ENCODE measurements at regions not wholly inside any gene's neighbourhood (a gene's known extent, or its start where the extent isn't known, plus 50 kb on each side); places are given as distances from the start of the nearest gene placed in this dataset.
"Not testable (repeated sequence)": the region's sequence is repeated elsewhere in the genome, so short reads cannot be mapped to it uniquely, and the experiment has no call there.

DNA sequence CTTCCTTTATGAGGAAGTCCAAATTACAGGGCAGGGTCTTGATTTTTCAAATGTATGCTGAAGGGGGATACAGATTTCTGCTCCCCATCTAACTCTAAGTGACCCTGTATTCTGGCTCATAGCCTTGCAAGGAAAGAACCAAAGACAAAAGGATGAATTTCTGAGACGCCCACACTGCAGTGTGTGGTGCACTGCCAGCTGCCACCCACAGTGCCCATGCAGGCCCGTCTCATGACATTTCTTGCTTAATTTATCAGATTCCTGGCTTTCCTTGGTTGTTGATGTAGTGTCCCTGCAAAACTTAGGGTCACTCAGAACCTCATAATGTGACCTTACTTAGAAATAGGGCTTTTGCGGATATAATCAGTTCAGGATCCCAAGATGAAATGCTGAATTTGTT lies 68.0 kb downstream of the CBLN4 start:
- no peak for DNase-seq (ENCODE audit: low spot score)

DNA sequence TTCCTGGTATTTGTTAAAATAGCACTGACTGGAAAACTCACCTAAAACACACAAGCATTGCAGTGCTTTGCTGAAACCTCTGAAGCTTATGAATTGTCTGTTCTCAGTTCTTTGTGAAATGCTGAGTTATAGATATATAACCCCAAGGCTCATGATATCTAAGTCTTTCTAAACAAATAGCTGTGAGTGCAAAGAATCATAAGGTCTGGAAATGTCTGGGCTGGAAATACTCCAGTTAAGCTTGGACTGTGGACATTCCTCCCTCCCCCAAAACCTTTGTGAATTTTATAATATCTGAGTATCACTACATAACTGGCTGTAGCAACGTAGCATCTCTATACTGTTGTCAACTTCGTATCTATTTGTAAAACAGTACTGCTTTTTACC lies 69.1 kb downstream of the CBLN4 start:
- no peak for DNase-seq (ENCODE audit: low spot score)

DNA sequence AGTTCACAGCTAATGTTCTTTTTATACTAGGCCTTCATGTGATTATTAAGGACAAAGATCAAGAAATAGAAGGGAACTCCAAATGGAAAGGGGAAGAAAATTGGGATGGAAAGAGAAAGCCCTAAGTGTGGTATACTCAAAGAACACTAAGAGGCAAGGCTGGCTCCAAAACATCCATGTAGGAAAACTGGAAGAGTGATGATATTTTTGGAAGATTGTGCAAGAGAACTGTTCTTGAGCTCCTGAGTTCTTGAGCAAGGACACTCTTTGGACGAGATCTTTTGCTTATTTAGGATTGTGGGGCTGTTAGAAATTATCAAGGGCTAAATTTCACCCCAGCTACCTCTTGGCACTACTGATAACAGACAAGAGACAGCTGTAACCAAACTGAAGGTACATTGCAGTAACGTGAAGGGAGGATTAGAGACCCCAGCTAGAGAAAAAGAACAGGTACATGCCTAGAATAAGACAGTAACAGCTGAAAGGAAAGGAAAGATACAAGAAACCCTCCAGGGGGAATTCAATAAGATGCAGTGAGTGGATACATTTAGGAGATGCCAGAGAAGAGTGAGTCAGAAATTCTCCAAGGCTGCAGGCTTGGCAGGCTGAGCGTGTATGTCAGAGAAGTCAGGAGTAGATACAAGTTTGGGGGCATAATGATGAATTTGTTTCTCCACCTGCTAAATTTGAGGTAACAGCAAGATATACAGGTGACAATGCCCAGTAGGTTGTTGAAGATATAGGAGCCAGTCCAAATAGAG lies 69.7 kb downstream of the CBLN4 start:
- DNase-seq (ENCODE audit: low spot score) = no peak

DNA sequence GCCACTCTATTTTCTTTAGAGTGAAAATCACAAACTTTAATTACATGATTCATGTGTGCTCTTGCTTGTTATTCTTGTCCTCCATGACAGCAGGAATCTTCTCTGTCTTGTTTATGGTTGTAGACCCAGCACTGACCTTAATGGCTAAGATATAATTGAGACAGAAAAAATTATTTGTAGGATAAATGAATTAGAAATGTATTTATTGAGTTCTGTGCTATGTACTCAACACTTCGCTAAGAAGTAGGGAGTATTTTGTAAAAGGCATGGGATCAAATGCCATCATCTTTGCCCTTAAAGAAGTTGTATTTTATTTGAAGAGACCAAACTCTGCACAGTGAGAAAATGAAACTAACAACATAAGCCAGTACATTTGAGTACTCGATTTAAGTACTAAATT lies 71.2 kb downstream of the CBLN4 start:
- DNase-seq (ENCODE audit: low spot score) = no peak

DNA sequence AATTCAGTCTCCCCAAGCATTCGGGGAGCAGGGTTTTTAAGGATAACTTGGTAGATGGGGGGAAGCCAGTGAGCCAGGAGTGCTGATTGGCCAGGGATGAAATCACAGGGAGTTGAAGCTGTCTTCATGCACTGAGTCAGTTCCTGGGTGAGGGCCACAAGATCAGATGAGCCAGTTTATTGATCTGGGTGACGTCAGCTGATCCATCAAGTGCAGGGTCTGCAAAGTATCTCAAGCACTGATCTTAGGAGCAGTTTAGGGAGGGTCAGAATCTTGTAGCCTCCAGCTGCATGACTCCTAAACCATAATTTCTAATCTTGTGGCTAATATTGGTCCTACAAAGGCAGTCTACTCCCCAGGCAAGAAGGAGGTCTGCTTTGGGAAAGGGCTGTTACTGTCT lies 74.4 kb downstream of the CBLN4 start:
- not testable (repeated sequence) for DNase-seq (ENCODE audit: low spot score)

DNA sequence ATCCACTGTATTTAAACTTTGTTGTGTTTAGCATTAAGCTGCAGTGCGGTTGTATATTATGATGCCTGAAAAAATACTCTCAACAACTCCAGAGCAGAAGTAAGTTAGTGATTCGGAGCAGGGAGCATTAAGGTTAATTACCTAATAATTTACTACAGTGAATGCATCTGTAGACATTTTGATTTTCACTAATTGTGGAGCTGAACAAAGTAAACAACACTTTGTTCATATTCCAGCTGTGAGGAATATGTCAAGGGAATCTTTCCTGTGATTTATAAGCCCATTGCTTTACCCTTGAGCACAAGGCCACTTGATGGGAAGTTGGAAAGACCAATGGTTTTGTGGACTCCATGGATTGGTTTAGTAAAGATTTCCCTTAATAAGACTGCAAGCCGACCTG lies 77.1 kb downstream of the CBLN4 start:
- DNase-seq (ENCODE audit: low spot score) = no peak

DNA sequence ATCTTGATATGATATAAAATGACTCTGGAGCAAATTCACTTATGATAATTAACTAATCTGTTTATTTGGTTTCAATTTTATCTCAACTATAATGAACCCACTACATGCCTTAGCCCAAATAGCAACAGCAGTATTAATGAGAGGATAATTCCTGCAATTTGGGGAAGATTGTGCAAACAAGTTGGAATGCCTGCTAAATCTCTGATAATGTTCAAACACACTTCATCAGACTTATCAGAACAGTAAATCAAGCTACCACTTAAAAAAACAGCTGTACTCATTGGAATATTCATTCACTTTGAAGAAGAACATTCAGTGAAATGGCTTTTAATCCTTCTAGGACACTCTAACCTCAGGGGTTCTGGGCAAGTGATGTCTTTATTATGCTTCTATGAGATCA lies 85.4 kb downstream of the CBLN4 start:
- no peak for DNase-seq (ENCODE audit: low spot score)

DNA sequence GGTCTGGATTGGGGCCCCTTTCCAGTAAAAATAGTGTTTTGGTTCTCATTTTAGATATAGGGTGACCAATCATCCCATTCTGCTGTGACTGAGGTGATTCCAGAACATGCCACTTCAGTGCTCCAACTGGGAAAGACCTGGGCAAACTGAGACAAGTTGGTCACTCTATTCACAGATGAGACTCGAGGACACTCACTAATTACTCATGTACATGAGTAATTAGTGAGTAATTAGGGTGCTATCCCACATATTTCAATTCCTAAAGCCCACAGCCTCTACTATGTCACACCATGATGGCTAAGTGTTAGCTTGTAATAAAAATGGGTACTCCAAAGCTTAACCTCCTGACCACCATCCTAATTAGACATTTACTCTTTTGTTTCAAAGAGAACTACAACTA lies 86.0 kb downstream of the CBLN4 start:
- no peak for DNase-seq (ENCODE audit: low spot score)

DNA sequence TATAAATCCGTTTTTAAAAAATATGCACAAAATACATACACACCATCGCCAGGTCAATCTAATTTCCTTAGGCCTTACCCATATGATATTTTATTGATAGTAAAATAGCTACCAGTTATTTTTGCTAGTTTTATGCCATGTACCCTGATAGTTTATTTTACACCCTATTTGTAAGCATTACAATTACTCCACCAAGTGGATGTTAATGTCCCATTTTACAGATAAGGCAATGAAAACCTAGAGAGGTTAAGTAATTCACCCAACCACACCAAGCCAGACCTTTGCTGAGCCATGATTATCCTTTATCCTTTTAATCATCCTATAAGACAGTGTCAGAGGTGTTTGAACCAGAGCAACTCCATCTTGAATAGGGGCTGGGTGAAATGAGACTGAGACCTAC lies 86.8 kb downstream of the CBLN4 start:
- DNase-seq (ENCODE audit: low spot score) = no peak

DNA sequence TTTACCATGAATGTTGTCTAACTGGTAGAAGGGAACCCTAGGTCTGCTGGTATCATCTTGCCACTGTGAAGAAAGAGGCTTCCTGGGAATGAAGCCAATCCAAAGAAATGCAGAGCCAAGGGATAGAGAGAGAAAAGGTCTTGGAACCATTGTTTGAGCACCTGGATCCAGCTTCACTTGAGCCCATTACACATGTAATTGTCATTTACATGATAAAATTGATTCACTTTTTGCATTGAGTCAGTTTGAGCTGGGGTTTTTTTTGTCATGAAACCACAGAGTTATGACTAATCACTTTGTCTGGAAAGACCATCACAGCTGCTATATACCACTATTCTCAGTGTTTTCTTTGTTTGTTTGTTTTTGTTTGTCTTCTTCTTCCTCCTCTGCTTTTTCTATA lies 112.3 kb downstream of the CBLN4 start:
- DNase-seq (ENCODE audit: low spot score) = no peak

DNA sequence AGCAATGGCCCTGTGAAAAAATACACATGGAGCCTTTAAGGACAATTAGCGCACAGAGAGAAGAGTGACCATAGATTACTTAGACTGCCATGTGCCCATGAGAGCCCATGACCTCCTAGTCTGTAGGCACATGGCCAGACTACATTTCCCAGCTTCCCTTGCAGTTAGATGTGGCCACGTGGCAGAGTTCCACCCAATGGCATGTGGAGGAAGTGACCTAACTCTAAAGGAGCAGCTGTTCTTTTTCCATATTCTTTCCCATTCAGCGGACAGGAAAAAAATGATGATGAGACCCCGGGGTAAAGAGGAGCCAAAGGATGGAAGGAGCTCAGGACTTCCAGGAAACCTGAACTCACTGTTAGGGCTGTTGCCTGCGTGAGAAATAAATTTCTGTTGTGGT lies 116.6 kb downstream of the CBLN4 start:
- DNase-seq (ENCODE audit: low spot score) = no peak

DNA sequence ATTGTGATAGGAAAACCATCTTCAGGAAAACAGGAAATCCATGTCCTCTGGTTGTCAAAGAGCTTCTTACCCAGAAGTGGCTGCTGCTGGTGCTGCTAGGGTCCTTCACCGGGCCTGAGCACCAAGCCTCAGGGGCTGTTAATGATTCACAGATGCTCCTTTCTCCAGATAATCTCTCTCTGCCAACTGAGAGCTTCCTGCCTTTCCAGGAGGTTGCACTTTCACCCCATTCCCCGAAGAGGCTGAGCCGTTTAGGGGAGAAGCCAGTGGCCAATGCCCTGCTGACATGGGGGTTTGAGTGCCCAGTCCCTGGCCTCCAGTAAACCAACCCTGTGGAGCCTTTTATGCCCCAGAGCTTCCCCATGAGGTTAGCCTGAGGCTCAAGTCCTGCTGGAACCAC lies 122.4 kb downstream of the CBLN4 start:
- DNase-seq (ENCODE audit: low spot score) = no peak

DNA sequence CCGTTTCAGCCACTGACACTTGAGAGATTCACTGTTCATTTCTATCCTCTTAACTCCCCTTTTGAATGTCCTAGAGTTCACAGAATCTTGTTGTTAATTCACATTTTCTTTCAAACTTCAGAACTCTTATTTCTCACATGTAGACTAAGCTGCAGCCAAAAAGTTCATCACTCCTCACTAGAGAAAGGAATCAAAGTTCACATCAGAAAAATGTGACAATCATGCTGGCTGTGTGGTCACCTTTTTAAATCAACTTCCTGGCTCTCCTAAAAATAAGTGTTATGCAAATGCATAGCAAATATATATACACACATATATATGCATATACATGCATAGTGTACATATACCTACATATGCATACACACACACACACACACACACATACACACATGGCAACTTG lies 123.0 kb downstream of the CBLN4 start:
- DNase-seq (ENCODE audit: low spot score) = no peak

DNA sequence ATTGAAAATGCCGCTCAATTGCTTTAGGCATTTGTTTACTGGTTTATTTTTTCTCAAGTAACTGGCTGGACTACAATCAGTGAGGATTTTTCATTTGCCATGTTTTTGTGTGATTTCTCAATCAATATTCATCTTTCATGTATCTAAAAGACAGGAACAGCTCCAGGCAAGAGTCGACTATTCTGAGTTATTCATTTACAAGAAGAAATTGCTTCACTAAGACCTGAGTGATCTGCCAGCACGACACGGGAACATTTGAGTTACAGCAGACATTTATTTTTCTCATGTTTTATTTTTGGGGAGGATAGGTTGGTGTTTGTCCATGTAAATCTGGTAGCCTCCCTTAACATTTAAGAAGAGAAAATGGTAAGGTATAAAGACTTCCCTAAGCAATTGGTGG lies 124.1 kb downstream of the CBLN4 start:
- DNase-seq (ENCODE audit: low spot score) = no peak

DNA sequence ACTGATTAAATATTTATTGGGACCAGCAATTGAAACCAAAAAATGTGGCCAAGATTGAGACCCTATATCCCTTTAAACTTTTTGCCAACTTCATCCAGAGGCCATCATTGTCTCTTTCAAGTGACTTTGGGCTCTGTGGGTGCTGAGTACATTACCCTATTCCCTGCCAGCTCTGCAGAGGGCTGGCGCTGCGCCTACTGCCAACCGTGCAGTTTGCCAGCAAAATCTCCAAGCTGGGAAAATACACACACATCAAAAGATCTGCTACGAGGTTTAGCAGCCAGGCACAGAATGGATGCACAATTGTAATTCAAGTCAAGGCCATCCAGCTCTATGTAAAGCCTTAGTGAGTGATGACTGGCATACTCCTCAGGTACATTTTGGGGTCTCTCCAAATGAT lies 125.0 kb downstream of the CBLN4 start:
- DNase-seq (ENCODE audit: low spot score) = no peak

DNA sequence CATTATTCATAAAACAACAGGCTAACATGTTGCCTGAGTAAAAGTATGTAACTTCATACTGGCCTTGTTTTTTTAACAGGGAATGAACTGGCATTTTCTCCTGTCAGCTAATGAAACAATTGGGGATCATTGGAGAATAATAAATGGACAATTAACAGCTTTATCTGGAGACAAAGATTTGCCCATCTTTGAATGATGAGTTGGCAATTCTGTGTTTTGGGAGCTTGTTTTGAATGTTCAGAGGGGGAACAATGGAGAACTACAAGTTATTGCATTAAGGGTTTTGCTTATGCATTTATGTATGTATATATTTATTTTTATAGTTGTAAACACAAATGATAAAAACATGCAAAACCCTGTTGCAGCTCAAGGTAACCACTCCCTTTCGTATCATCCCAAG lies 150.3 kb downstream of the CBLN4 start:
- no peak for DNase-seq (ENCODE audit: low spot score)

DNA sequence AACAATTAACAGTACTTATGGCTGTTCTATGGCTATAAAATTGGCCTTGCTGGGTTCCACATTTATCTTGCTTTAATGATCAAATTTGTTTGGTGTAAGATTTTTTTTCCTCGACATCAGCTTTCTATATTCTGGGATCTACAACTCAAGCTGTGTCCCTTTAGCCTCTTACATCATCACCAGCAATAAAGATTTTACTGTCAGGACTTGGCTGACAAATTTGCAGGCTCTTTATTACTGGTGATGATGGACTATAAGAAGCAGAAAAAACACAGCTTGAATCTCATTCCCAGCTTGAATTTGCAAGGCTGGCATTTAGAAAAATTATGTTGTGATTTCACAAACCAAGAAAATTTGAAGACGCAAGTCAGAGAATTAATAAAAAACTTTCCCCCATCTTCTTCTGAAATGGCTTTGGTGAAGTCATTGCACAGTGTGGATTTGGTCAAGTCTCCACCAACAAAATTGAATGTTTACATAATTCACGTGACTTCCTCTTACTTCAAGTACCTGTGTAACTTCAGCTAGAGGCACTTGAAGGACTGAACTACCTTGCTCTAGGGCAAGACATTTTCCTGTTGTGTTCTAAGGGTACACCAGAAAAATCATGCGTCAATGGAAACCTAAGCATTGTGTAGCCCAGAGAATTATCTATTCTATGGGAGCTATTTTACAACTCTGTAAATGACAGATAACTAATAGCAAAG lies 175.0 kb downstream of the CBLN4 start:
- no peak for DNase-seq (ENCODE audit: low spot score)

DNA sequence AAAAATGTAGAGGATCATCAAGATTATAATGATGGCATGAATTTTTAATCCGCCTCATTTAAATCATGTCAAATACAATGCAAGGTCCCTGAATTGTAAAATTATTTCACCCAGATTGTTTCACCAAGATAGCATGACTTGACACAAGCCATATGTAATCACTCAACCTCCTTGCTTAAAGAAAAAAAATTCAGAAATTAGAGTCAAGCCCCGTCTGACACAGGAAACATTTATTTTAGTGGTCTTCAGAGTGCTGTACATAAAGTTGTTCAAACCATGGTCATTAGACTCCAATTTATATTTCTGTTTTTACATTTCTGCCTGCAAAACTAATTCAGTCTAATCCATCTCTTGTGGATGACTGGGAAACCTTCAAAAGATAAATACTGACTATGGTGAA lies 200.2 kb downstream of the CBLN4 start:
- no peak for DNase-seq (ENCODE audit: low spot score)

DNA sequence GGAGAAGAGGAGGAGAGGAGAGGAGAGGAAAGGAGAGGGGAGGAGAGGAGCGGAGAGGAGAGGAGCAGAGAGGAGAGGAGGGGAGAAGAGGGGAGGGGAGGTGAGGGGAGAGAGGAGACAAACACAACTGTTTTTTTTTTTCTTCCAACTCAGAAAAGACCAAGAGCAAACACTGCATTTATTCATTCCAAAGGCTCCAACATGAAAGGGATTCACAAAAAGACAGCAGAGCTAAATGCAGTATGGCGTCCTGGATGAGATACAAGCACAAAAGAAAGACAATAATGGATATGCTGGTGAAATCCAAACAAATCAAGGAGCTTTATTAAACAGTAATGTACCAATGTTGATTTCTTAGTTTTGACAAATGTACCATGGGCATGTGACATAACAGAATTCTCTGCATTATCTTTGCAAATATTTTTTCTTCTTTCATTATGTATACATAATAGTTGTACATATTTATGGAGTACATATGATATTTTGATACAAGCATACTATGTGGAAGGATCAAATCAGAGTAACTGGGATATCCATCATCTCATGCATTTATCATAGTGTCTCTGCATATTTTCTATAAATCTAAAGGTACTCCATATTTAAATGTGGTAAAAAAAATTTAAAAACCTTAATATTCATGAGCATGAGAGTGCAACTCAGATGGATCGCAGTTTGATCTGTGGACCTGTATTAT lies 204.6 kb downstream of the CBLN4 start:
- no peak for DNase-seq (ENCODE audit: low spot score)

DNA sequence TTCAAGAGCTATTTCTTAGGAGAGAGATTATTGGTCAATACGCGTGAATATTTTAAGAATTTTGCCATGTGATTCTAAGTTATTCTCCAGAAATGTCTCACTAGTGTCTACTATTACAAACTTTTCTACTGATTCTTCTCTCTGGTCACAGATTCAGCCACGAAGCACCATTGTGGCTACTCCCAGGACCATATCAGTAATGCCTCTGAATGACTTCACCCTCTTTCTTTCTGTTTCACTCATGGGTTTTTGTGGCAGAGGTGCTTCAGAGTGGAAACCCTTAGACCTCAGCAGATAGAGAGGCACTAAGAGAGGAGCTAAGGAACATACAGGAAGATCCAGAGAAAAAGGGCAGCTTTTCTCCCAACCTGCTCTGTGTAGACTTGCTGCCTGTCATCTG lies 211.3 kb downstream of the CBLN4 start:
- no peak for DNase-seq (ENCODE audit: low spot score)

DNA sequence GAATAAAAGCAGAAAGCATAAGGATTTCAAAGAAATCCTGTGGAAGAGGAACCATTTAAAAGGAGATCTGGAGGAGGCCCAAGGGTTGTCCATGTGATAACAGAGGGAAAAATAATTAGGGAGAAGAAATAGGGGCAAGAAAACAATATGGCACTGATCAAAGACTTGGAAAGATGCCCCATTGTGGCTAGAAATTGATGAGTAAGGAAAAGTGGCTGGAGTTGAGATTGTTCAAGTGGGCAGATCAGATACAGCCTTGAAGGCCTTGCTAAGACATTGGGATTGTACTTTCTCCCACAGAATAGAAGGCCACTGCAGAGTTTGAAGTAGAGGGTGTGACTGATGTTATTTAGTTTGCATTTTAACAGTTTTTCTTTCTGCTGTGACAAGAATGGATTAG lies 213.3 kb downstream of the CBLN4 start:
- DNase-seq (ENCODE audit: low spot score) = no peak

DNA sequence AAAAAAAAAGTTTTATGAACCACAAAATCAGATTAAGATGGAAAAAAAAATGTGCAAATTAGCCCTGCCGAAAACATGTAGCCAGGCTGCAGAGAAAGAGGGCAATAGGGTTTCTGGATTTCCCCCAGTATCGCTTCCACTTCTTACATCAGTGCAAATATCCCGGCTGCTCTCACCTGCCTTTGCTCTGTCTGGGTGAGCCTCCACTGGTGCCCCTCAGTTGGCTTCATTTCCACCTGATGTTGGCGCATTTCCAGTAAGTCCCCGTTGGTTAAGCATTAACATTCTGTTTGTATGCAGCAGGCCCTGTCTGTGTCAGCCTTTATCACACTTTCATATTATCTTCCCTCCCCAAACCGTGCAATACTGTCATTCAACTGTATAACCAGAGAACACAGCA lies 215.1 kb downstream of the CBLN4 start:
- no peak for DNase-seq (ENCODE audit: low spot score)

DNA sequence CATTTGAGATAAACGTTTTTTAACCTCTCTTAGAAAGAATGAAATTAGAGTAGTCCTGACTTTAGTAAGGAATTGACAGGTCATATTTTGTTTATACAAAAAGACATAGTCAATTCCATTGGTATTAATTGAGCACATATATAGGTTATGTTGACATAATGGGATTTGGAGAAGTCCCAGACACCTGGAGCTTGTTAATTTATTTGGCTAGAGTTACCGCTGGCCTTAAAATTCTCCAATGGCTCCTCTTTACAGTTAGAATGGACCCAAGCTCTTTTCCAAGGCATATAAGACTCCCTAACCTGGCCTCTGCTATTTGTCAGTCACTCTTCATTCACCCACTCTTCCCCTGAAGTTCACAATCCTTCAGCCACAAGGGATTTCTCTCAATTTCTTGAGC lies 221.3 kb downstream of the CBLN4 start:
- DNase-seq (ENCODE audit: low spot score) = no peak
